AG10803 (cell line): ENCODE measurements at regions not wholly inside any gene's neighbourhood (a gene's known extent, or its start where the extent isn't known, plus 50 kb on each side); places are given as distances from the start of the nearest gene placed in this dataset.
A peak's percentile ranks its signal among the peaks of the same experiment; 100 is the strongest.
"Not testable (repeated sequence)": the region's sequence is repeated elsewhere in the genome, so short reads cannot be mapped to it uniquely, and the experiment has no call there.

Experiments
- DNase-seq: peaks from one replicate; pipeline ENCODE4 v3.0.0; 2010; ENCODE audit warnings: low read depth
- H3K4me3 ChIP-seq: 2 replicates; pipeline ENCODE4 v1.5.1; 2011; ENCODE audit warnings: mild to moderate bottlenecking, low read length, control low read depth
- CTCF ChIP-seq: conservative IDR thresholded peaks from 2 replicates; pipeline ENCODE4 v1.5.1; 2011; ENCODE audit warnings: mild to moderate bottlenecking, low read length, control low read depth, inconsistent platforms

- no peak for DNase-seq
- no peak overlapping the region for H3K4me3 ChIP-seq
- no peak for TF ChIP-seq CTCF
Measured at GRCh38 chr5:91315701-91316100, 67.4 kb downstream of the ARRDC3 start.

GRCh38 chr5:91313757-91314673, 69.1 kb downstream of the ARRDC3 start:
- no peak for TF ChIP-seq CTCF
- H3K4me3 ChIP-seq = peak overlapping the region; percentile 10; the same call in 1 of the 2 replicates
- peak; percentile 94 for DNase-seq

GRCh38 chr5:91312698-91313097, 70.4 kb downstream of the ARRDC3 start:
- TF ChIP-seq CTCF = no peak
- H3K4me3 ChIP-seq = no peak overlapping the region
- peak; percentile 25 for DNase-seq

GRCh38 chr5:91311697-91312501, 71.2 kb downstream of the ARRDC3 start:
- no peak overlapping the region for H3K4me3 ChIP-seq
- TF ChIP-seq CTCF = no peak
- peak; percentile 100 for DNase-seq

- TF ChIP-seq CTCF = no peak
- H3K4me3 ChIP-seq = no peak overlapping the region
- no peak for DNase-seq
Measured at GRCh38 chr5:91311168-91311696, 71.9 kb downstream of the ARRDC3 start.

- not testable (repeated sequence) for DNase-seq, H3K4me3 ChIP-seq
Measured at GRCh38 chr5:91308157-91308556, 75.0 kb downstream of the ARRDC3 start.

GRCh38 chr5:91307048-91307447, 76.1 kb downstream of the ARRDC3 start:
- peak; percentile 100 for DNase-seq
- no peak overlapping the region for H3K4me3 ChIP-seq
- TF ChIP-seq CTCF = no peak
